Lung (tissue), 11 donors: ENCODE measurements at regions not wholly inside any gene's neighbourhood (a gene's known extent, or its start where the extent isn't known, plus 50 kb on each side); places are given as distances from the start of the nearest gene placed in this dataset.

Experiments used
- ATAC-seq: fragments of 200-7000 bp; cut with Tn5 transposase; one replicate; pipeline ENCODE4 v1.9.1; 2020; ENCODE audit warnings: moderate number of reproducible peaks; ENCODE audit not compliant: insufficient read depth, low FRiP score
- DNase-seq, 3 donors: peaks; one replicate each; pipeline ENCODE4 v3.0.0-alpha.2; 2013 to 2017
- H3K27ac ChIP-seq, 2 donors: one replicate each; pipeline ENCODE4 v1.5.1; 2013; ENCODE audit warnings: mild to moderate bottlenecking in 2 of 2, moderate library complexity in 2 of 2, control low read depth in 1 of 2, inconsistent platforms in 1 of 2, low read depth in 1 of 2, low read length in 1 of 2
- H3K27me3 ChIP-seq, 3 donors: one replicate each; pipeline ENCODE4 v1.5.1; 2013; ENCODE audit warnings: low read length in 2 of 3; ENCODE audit not compliant: control insufficient read depth in 3 of 3, insufficient read depth in 3 of 3
- H3K36me3 ChIP-seq, 4 donors: one replicate each; pipeline ENCODE4 v1.5.1; 2013; ENCODE audit warnings: low read length in 4 of 4, mild to moderate bottlenecking in 1 of 4, moderate library complexity in 1 of 4; ENCODE audit not compliant: control insufficient read depth in 4 of 4, insufficient read depth in 4 of 4
- H3K4me1 ChIP-seq, 5 donors: one replicate each; pipeline ENCODE4 v1.5.1; 2013; ENCODE audit warnings: low read length in 5 of 5, mild to moderate bottlenecking in 2 of 5, moderate library complexity in 1 of 5; ENCODE audit not compliant: control insufficient read depth in 5 of 5, insufficient read depth in 5 of 5
- H3K4me3 ChIP-seq: one replicate; pipeline ENCODE4 v1.5.1; 2013; ENCODE audit warnings: mild to moderate bottlenecking, control low read depth, moderate library complexity
- H3K9ac ChIP-seq, 2 donors: one replicate each; pipeline ENCODE4 v1.5.1; 2013; ENCODE audit warnings: low read length in 2 of 2, control low read depth in 1 of 2; ENCODE audit not compliant: insufficient read depth in 1 of 2
- H3K9me3 ChIP-seq, 4 donors: one replicate each; pipeline ENCODE4 v1.5.1; 2013; ENCODE audit warnings: low read length in 3 of 4, mild to moderate bottlenecking in 1 of 4, moderate library complexity in 1 of 4; ENCODE audit not compliant: control insufficient read depth in 4 of 4, insufficient read depth in 3 of 4
- WGBS, 2 donors: extraction: QIAGEN DNeasy Blood & Tissue Kit; methylation state at CpG; one replicate each; pipeline ENCODE4 v1.1.7; 2013; 5-methylcytosine and 5-hydroxymethylcytosine counted together
- TF ChIP-seq, protein P1 (sequence below): IDR thresholded peaks from 2 replicates; pipeline ENCODE4 v1.5.1; 2012; ENCODE audit warnings: mild to moderate bottlenecking; ENCODE audit errors: control extremely low read depth, extremely low read depth
- donor health status: control.
- donor health status: control.
- donor health status: Bipolar disorder and iron deficiency.
- donor health status: healthy.
- donor health status: DM: yes; HTN: yes; CAD: no.

DNA sequence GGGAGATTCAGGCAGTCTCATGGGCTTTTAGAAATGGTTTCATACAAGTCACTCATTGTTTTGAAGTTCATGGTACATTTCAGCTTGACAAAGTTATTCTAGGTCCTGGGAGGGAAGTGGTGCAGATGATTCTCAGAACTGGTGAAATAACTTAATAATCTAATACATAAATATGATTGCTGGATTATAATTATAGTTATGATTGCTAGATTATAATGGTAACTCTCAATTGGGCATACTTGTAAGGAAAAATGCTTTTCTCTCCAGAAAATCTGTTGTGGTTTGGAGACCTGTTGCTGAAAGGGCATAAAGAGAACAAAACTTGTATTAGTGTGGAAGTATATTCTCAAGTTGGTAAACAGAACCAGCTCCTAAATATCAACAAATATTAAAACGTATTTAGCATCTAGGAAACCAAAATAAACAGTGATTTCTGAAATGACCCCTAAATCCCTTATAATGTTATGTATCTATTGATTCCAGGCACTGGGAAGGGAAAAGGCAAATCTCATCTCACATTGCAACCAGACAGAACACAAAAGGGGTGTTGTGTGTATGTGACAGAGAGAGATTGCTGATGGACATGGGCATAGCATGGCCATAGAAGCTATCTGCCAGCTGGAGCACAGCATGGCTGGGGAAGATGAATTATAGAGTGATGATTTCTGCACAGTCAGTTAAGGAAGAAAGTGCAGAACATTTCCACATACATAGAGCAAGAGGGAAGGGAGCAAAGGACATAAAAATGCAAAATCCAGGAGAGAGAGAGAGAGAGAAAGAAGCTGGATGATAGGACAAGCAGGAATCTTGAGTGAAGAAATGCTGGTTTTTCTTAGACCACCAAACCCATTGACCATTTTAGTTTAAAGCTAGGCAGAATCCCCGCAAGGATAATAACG, 87.1 kb upstream of the FRY start:
- ATAC-seq (no peak), DNase-seq (no peak)
- Histone ChIP-seq H3K9me3 (no peaks in the 10 kb centered on the region), H3K36me3 (peaks cover 0 to 10% (median 0%) of the 10 kb centered on the region in 4 donors), H3K4me3 (no peak overlapping the region), H3K27me3 (no peaks in the 10 kb centered on the region), H3K4me1 (peaks cover 3 to 12% (median 5%) of the 10 kb centered on the region in 5 donors), H3K9ac (no peak overlapping the region), H3K27ac (peak overlapping the region in 1 of 2 donors; percentile 81)
- 76% methylated on average over 3 of the region's 3 CpGs for WGBS, 2 donors
- TF ChIP-seq, protein P1, sequence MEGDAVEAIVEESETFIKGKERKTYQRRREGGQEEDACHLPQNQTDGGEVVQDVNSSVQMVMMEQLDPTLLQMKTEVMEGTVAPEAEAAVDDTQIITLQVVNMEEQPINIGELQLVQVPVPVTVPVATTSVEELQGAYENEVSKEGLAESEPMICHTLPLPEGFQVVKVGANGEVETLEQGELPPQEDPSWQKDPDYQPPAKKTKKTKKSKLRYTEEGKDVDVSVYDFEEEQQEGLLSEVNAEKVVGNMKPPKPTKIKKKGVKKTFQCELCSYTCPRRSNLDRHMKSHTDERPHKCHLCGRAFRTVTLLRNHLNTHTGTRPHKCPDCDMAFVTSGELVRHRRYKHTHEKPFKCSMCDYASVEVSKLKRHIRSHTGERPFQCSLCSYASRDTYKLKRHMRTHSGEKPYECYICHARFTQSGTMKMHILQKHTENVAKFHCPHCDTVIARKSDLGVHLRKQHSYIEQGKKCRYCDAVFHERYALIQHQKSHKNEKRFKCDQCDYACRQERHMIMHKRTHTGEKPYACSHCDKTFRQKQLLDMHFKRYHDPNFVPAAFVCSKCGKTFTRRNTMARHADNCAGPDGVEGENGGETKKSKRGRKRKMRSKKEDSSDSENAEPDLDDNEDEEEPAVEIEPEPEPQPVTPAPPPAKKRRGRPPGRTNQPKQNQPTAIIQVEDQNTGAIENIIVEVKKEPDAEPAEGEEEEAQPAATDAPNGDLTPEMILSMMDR = no peak

DNA sequence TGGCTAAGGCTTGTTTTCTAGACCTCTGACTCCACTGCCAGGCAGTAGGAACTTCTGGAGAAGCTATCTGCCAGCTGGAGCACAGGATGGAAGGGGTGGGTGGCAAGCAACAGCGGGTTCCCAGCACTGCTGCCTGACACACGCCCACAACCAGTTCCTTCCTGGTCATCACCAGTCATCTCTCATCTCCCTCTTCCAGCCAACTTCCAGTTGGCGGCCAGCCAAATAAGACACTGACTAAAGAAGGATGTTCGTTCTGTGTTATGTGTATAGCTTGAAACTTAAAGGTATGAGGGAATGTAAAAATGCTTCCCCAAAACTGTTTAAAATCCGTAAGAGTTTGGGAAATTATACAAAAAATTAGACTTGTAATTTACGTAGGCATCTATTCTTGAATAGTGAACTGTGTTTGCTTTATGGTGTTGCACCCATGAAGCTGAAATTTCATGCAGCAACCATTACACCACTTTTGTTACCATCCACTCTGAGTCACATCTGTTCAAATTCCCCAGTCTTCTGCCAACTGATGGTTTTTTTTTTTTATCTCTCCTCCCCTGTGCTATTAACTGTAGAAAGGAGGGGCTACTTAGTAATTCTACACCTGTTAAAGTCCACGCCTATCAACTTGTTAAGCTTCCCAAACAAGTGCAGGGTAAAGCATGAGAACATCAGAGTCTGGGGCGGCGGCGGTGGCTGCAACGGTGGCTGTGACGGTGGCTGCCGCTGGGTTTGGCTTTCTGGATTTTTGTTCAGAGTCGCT, 86.2 kb upstream of the FRY start:
- H3K27ac ChIP-seq = peak overlapping the region; percentile 51 to 81
- no peak overlapping the region for H3K4me3 ChIP-seq
- no peaks in the 10 kb centered on the region for H3K9me3 ChIP-seq
- H3K36me3 ChIP-seq = peaks cover 0 to 10% (median 0%) of the 10 kb centered on the region in 4 donors
- no peak overlapping the region for H3K9ac ChIP-seq
- DNase-seq (peak in 2 of 3 donors; percentile 35 to 56), ATAC-seq (peak; percentile 80)
- 45 to 56% methylated on average over 14 of the region's 14 CpGs for WGBS, 2 donors
- peaks cover 2 to 12% (median 5%) of the 10 kb centered on the region in 5 donors for H3K4me1 ChIP-seq
- no peaks in the 10 kb centered on the region for H3K27me3 ChIP-seq
- TF ChIP-seq, protein P1 = no peak

DNA sequence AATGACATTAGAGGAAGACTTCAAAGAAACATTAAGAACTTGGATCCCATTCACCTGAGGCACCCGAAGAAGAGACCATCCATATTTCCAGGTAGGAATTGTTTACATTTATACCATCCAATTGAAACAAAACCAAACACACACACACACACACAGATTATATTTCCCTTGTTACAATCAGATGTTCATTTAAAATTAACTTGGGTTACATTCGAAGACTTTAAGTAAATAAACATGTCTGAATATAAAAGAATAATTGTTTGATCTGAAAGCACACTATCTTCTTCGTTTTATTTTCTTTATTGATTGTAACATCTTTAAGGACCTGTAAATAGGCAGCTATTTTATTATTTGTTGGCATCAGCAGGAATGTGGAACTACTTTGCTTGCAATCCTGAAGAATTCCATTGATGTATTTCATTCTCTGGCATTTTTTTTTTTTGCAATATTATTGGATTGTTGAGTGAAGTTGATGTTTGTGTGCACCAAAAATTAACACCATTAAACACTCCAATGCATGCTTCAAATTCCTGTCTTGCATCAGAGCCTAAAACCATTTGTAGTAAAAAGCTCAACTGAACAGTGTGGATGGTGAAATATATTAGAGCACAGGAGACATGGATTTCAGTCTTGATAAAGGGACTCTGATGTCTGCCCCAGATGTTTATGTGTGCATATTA, 85.3 kb upstream of the FRY start:
- WGBS, 2 donors = 54 to 73% methylated on average over 3 of the region's 3 CpGs
- no peaks in the 10 kb centered on the region for H3K9me3 ChIP-seq
- H3K4me1 ChIP-seq = peaks cover 3 to 12% (median 7%) of the 10 kb centered on the region in 5 donors
- no peak overlapping the region for H3K9ac ChIP-seq
- ATAC-seq = no peak
- peak overlapping the region in 1 of 2 donors; percentile 48 for H3K27ac ChIP-seq
- DNase-seq = no peak
- no peak overlapping the region for H3K4me3 ChIP-seq
- H3K27me3 ChIP-seq = no peaks in the 10 kb centered on the region
- TF ChIP-seq, protein P1 = no peak
- H3K36me3 ChIP-seq = peaks cover 0 to 9% (median 0%) of the 10 kb centered on the region in 4 donors
